GM23338 (cell line): ENCODE measurements at regions not wholly inside any gene's neighbourhood (a gene's known extent, or its start where the extent isn't known, plus 50 kb on each side); places are given as distances from the start of the nearest gene placed in this dataset.

ENCODE experiments used
- CREB1 ChIP-seq: fragments of 250-450 bp; sonication (Bioruptor Pico); IDR thresholded peaks from 2 replicates; pipeline ENCODE4 v1.5.0; 2020; ENCODE audit warnings: low read depth, mild to moderate bottlenecking, moderate library complexity
- EZH2 ChIP-seq: fragments of 200-600 bp; sonication (generic); IDR thresholded peaks from one replicate; pipeline ENCODE4 v1.8.0; 2017; ENCODE audit warnings: antibody characterized with exemption, mild to moderate bottlenecking, low read depth; ENCODE audit not compliant: unreplicated experiment
- EZH2phosphoT487 ChIP-seq: fragments of 200-600 bp; sonication (generic); IDR thresholded peaks from one replicate; pipeline ENCODE4 v1.8.1; 2018; ENCODE audit warnings: antibody characterized with exemption; ENCODE audit not compliant: unreplicated experiment
- JUNB ChIP-seq: IDR thresholded peaks from one replicate; pipeline ENCODE4 v1.6.1; 2016; ENCODE audit warnings: antibody characterized with exemption; ENCODE audit not compliant: unreplicated experiment
- POLR2AphosphoS5 ChIP-seq: IDR thresholded peaks from 2 replicates; pipeline ENCODE4 v1.6.1; 2016; ENCODE audit warnings: antibody characterized with exemption, low read depth
- REST ChIP-seq: IDR thresholded peaks from one replicate; pipeline ENCODE4 v1.6.1; 2018; ENCODE audit warnings: antibody characterized with exemption; ENCODE audit not compliant: unreplicated experiment
- STAT1 ChIP-seq: IDR thresholded peaks from one replicate; pipeline ENCODE4 v1.6.1; 2016; ENCODE audit warnings: antibody characterized with exemption; ENCODE audit not compliant: unreplicated experiment
- ZNF331 ChIP-seq: fragments of 250-450 bp; sonication (Bioruptor Pico); IDR thresholded peaks from 2 replicates; pipeline ENCODE4 v1.5.0; 2020; ENCODE audit warnings: low read depth, mild to moderate bottlenecking, moderate library complexity
- TF ChIP-seq, protein P1 (sequence below), 2 experiments: fragments of 200-600 bp in 1 of 2; sonication (generic) in 1 of 2; conservative IDR thresholded peaks; 2 replicates each; pipeline versions ENCODE4 v1.5.1 to v1.6.1; 2016 to 2017; ENCODE audit warnings: antibody characterized with exemption in 2 of 2, low read depth in 2 of 2, mild to moderate bottlenecking in 2 of 2, moderate library complexity in 1 of 2
- TF ChIP-seq, protein P2 (sequence below): IDR thresholded peaks from 2 replicates; pipeline ENCODE4 v1.6.1; 2016; ENCODE audit warnings: antibody characterized with exemption

DNA sequence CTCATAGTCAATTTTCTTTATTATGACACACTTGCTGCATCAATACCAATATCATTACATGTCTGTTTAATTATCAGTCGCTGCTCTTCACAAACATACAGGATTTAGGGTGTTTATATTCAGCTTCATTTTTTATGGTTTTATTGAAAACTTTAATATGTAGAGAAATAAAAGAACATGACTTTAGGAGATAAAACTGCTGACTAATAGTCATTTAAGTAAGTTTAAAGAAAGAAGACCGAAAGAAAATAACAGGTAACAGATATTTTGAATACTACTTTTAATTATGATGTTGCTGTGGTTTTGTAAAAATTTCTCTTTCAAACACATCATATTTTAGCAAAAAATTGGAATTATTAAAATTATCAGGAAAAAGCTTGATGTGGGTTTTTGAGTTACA lies 685.1 kb upstream of the BRINP3 start:
- TF ChIP-seq, protein P1, sequence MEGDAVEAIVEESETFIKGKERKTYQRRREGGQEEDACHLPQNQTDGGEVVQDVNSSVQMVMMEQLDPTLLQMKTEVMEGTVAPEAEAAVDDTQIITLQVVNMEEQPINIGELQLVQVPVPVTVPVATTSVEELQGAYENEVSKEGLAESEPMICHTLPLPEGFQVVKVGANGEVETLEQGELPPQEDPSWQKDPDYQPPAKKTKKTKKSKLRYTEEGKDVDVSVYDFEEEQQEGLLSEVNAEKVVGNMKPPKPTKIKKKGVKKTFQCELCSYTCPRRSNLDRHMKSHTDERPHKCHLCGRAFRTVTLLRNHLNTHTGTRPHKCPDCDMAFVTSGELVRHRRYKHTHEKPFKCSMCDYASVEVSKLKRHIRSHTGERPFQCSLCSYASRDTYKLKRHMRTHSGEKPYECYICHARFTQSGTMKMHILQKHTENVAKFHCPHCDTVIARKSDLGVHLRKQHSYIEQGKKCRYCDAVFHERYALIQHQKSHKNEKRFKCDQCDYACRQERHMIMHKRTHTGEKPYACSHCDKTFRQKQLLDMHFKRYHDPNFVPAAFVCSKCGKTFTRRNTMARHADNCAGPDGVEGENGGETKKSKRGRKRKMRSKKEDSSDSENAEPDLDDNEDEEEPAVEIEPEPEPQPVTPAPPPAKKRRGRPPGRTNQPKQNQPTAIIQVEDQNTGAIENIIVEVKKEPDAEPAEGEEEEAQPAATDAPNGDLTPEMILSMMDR (conservative IDR thresholded peaks at IDR 0.05; ENCODE audit: low read depth in 2 of 2), result no peak
- TF ChIP-seq EZH2phosphoT487 (no peak), REST (no peak), POLR2AphosphoS5 (no peak), CREB1 (CRISPR knock-in tag) (no peak), EZH2 (no peak), JUNB (no peak), ZNF331 (CRISPR knock-in tag) (no peak), STAT1 (no peak)
- TF ChIP-seq, protein P2, sequence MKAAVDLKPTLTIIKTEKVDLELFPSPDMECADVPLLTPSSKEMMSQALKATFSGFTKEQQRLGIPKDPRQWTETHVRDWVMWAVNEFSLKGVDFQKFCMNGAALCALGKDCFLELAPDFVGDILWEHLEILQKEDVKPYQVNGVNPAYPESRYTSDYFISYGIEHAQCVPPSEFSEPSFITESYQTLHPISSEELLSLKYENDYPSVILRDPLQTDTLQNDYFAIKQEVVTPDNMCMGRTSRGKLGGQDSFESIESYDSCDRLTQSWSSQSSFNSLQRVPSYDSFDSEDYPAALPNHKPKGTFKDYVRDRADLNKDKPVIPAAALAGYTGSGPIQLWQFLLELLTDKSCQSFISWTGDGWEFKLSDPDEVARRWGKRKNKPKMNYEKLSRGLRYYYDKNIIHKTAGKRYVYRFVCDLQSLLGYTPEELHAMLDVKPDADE, result no peak
